ENCODE measurements at regions not wholly inside any gene's neighbourhood (a gene's known extent, or its start where the extent isn't known, plus 50 kb on each side); places are given as distances from the start of the nearest gene placed in this dataset.

GRCh38 chr11:115100706-115101105, 403.5 kb downstream of the CADM1 start:
- Mint-ChIP-seq H3K4me1 (ENCODE audit: low read depth) (no peaks in the 10 kb centered on the region), H3K9me3 (no peaks in the 10 kb centered on the region), H3K36me3 (no peaks in the 10 kb centered on the region), H3K27ac (no peak overlapping the region), H3K4me3 (no peak overlapping the region), H3K27me3 (no peaks in the 10 kb centered on the region)
- POLR2A ChIA-PET = no interaction called here
- CTCF ChIA-PET = no interaction called here
- no peak for DNase-seq
- intact Hi-C loops (cut with micrococcal nuclease) = no loop called here

- Mint-ChIP-seq H3K4me3 (no peak overlapping the region), H3K36me3 (no peaks in the 10 kb centered on the region), H3K27ac (no peak overlapping the region), H3K4me1 (ENCODE audit: low read depth) (no peaks in the 10 kb centered on the region), H3K27me3 (no peaks in the 10 kb centered on the region), H3K9me3 (no peaks in the 10 kb centered on the region)
- no peak for DNase-seq
- intact Hi-C loops (cut with micrococcal nuclease) = no loop called here
- POLR2A ChIA-PET = no interaction called here
- CTCF ChIA-PET = no interaction called here
These were observed 400.3 kb downstream of the CADM1 start for GRCh38 chr11:115103921-115104320.

GRCh38 chr11:115104851-115105453, 399.3 kb downstream of the CADM1 start:
- DNase-seq = no peak
- Mint-ChIP-seq H3K27ac (no peak overlapping the region), H3K4me3 (no peak overlapping the region), H3K9me3 (no peaks in the 10 kb centered on the region), H3K36me3 (no peaks in the 10 kb centered on the region), H3K27me3 (no peaks in the 10 kb centered on the region), H3K4me1 (ENCODE audit: low read depth) (no peaks in the 10 kb centered on the region)
- intact Hi-C loops (cut with micrococcal nuclease) = no loop called here
- ChIA-PET POLR2A (no interaction called here), CTCF (no interaction called here)

- ChIA-PET POLR2A (no interaction called here), CTCF (no interaction called here)
- Mint-ChIP-seq H3K27me3 (peaks cover 2% of the 10 kb centered on the region), H3K36me3 (no peaks in the 10 kb centered on the region), H3K27ac (no peak overlapping the region), H3K4me1 (ENCODE audit: low read depth) (no peaks in the 10 kb centered on the region), H3K4me3 (no peak overlapping the region), H3K9me3 (no peaks in the 10 kb centered on the region)
- intact Hi-C loops (cut with micrococcal nuclease) = no loop called here
- DNase-seq = no peak
These were observed 393.1 kb downstream of the CADM1 start for GRCh38 chr11:115111066-115111465.

- H3K9me3 Mint-ChIP-seq = no peaks in the 10 kb centered on the region
- CTCF ChIA-PET = no interaction called here
- H3K4me1 Mint-ChIP-seq (ENCODE audit: low read depth) = no peaks in the 10 kb centered on the region
- no peak overlapping the region for H3K27ac Mint-ChIP-seq
- H3K27me3 Mint-ChIP-seq = peaks cover 3% of the 10 kb centered on the region
- intact Hi-C loops (cut with micrococcal nuclease) = no loop called here
- H3K4me3 Mint-ChIP-seq = no peak overlapping the region
- POLR2A ChIA-PET = no interaction called here
- no peaks in the 10 kb centered on the region for H3K36me3 Mint-ChIP-seq
- DNase-seq = no peak
These were observed 391.5 kb downstream of the CADM1 start for GRCh38 chr11:115112754-115113153.

- no peak overlapping the region for H3K27ac Mint-ChIP-seq
- H3K36me3 Mint-ChIP-seq = no peaks in the 10 kb centered on the region
- ChIA-PET POLR2A (no interaction called here), CTCF (no interaction called here)
- DNase-seq = no peak
- H3K27me3 Mint-ChIP-seq = peaks cover 7% of the 10 kb centered on the region
- H3K4me3 Mint-ChIP-seq = no peak overlapping the region
- no peaks in the 10 kb centered on the region for H3K9me3 Mint-ChIP-seq
- intact Hi-C loops (cut with micrococcal nuclease) = no loop called here
- no peaks in the 10 kb centered on the region for H3K4me1 Mint-ChIP-seq (ENCODE audit: low read depth)
These were observed 386.2 kb downstream of the CADM1 start for GRCh38 chr11:115117956-115118493.

- H3K9me3 Mint-ChIP-seq = no peaks in the 10 kb centered on the region
- POLR2A ChIA-PET = no interaction called here
- no peaks in the 10 kb centered on the region for H3K36me3 Mint-ChIP-seq
- no peak overlapping the region for H3K27ac Mint-ChIP-seq
- H3K4me1 Mint-ChIP-seq (ENCODE audit: low read depth) = no peaks in the 10 kb centered on the region
- DNase-seq = no peak
- CTCF ChIA-PET = no interaction called here
- H3K4me3 Mint-ChIP-seq = no peak overlapping the region
- peaks cover 5% of the 10 kb centered on the region for H3K27me3 Mint-ChIP-seq
- intact Hi-C loops (cut with micrococcal nuclease) = no loop called here
These were observed 385.1 kb downstream of the CADM1 start for GRCh38 chr11:115119146-115119545.

All from activated CD4-positive, alpha-beta memory T cell treated with anti-CD3 and anti-CD28 coated beads for 36 hours (primary cell).